Activated T-helper 1 cell treated with anti-CD3 and anti-CD28 coated beads, Interleukin-12 subunit alpha, Interleukin-12 subunit beta, Interleukin-2, Interleukin-4 antibody, amounts not matched to agents 30 ng/mL and 10 ng/mL and 1 ng/mL, durations not matched to agents 14 hours and 24 hours and 36 hours (primary cell): ENCODE measurements at regions not wholly inside any gene's neighbourhood (a gene's known extent, or its start where the extent isn't known, plus 50 kb on each side); places are given as distances from the start of the nearest gene placed in this dataset.

Experiments
- DNase-seq: peaks from one replicate; pipeline ENCODE4 v3.0.0; 2021; ENCODE audit warnings: low spot score
- H3K27ac Mint-ChIP-seq: one replicate; pipeline ENCODE4 v1.8.0; 2021; ENCODE audit warnings: mild to moderate bottlenecking, mixed read lengths
- H3K27me3 Mint-ChIP-seq: one replicate; pipeline ENCODE4 v1.8.0; 2022; ENCODE audit warnings: mild to moderate bottlenecking, moderate library complexity, mixed read lengths; ENCODE audit not compliant: insufficient read depth
- H3K36me3 Mint-ChIP-seq: one replicate; pipeline ENCODE4 v1.8.0; 2021; ENCODE audit warnings: low read depth, mixed read lengths
- H3K4me1 Mint-ChIP-seq: one replicate; pipeline ENCODE4 v1.8.0; 2021; ENCODE audit warnings: low read depth, mixed read lengths
- H3K4me3 Mint-ChIP-seq: one replicate; pipeline ENCODE4 v1.8.0; 2021; ENCODE audit warnings: mild to moderate bottlenecking, moderate library complexity, mixed read lengths
- H3K9me3 Mint-ChIP-seq: one replicate; pipeline ENCODE4 v1.8.0; 2021; ENCODE audit warnings: mixed read lengths
- intact Hi-C: fragments of 100-400 bp; cut with micrococcal nuclease; formaldehyde crosslinking; loops from one replicate; pipeline ENCODE4 v1.15.1; 2024

GRCh38 chr9:12516031-12516430 is 177.2 kb upstream of the TYRP1 start:
- no peak overlapping the region for H3K27ac Mint-ChIP-seq
- peaks cover 7% of the 10 kb centered on the region for H3K9me3 Mint-ChIP-seq
- H3K27me3 Mint-ChIP-seq = no peaks in the 10 kb centered on the region
- intact Hi-C loops = no loop called here
- DNase-seq = no peak
- H3K4me3 Mint-ChIP-seq = no peak overlapping the region
- H3K36me3 Mint-ChIP-seq = no peaks in the 10 kb centered on the region
- no peaks in the 10 kb centered on the region for H3K4me1 Mint-ChIP-seq

- no peaks in the 10 kb centered on the region for H3K27me3 Mint-ChIP-seq
- no peaks in the 10 kb centered on the region for H3K4me1 Mint-ChIP-seq
Observed at GRCh38 chr9:12516573-12516972, 176.6 kb upstream of the TYRP1 start.

GRCh38 chr9:12538842-12539579 is 154.2 kb upstream of the TYRP1 start:
- Mint-ChIP-seq H3K27me3 (no peaks in the 10 kb centered on the region), H3K27ac (no peak overlapping the region), H3K9me3 (peaks cover 5% of the 10 kb centered on the region), H3K4me1 (no peaks in the 10 kb centered on the region), H3K36me3 (no peaks in the 10 kb centered on the region), H3K4me3 (no peak overlapping the region)
- no peak for DNase-seq
- intact Hi-C loops = loop anchor here (10.0 kb wide), 1 partner anchor 46 kb away; no protein-coding TSS in a partner anchor

More at GRCh38 chr9:12516573-12516972, 176.6 kb upstream of the TYRP1 start:
- H3K36me3 Mint-ChIP-seq = no peaks in the 10 kb centered on the region
- H3K27ac Mint-ChIP-seq = no peak overlapping the region
- intact Hi-C loops = no loop called here
- H3K4me3 Mint-ChIP-seq = no peak overlapping the region
- H3K9me3 Mint-ChIP-seq = peaks cover 7% of the 10 kb centered on the region
- DNase-seq = no peak

- DNase-seq = no peak
- H3K36me3 Mint-ChIP-seq = no peaks in the 10 kb centered on the region
- intact Hi-C loops = loop anchor here (10.0 kb wide), 1 partner anchor 45 kb away; no protein-coding TSS in a partner anchor
- no peak overlapping the region for H3K4me3 Mint-ChIP-seq
- H3K4me1 Mint-ChIP-seq = no peaks in the 10 kb centered on the region
- H3K27ac Mint-ChIP-seq = no peak overlapping the region
- H3K9me3 Mint-ChIP-seq = peaks cover 7% of the 10 kb centered on the region
- H3K27me3 Mint-ChIP-seq = no peaks in the 10 kb centered on the region
Observed at GRCh38 chr9:12539580-12539975, 153.6 kb upstream of the TYRP1 start.

GRCh38 chr9:12544700-12545099 is 148.5 kb upstream of the TYRP1 start:
- H3K9me3 Mint-ChIP-seq = peaks cover 10% of the 10 kb centered on the region

GRCh38 chr9:12554636-12555035 is 138.5 kb upstream of the TYRP1 start:
- Mint-ChIP-seq H3K36me3 (no peaks in the 10 kb centered on the region), H3K4me1 (no peaks in the 10 kb centered on the region), H3K27me3 (no peaks in the 10 kb centered on the region), H3K9me3 (no peaks in the 10 kb centered on the region), H3K4me3 (no peak overlapping the region), H3K27ac (no peak overlapping the region)
- intact Hi-C loops = loop anchor here (10.0 kb wide), 1 partner anchor 50 kb away; no protein-coding TSS in a partner anchor
- no peak for DNase-seq

More at GRCh38 chr9:12544700-12545099, 148.5 kb upstream of the TYRP1 start:
- Mint-ChIP-seq H3K27ac (no peak overlapping the region), H3K27me3 (no peaks in the 10 kb centered on the region), H3K4me3 (no peak overlapping the region), H3K36me3 (no peaks in the 10 kb centered on the region), H3K4me1 (no peaks in the 10 kb centered on the region)
- DNase-seq = no peak
- intact Hi-C loops = no loop called here

GRCh38 chr9:12566404-12567090 is 126.6 kb upstream of the TYRP1 start:
- intact Hi-C loops = no loop called here
- Mint-ChIP-seq H3K36me3 (no peaks in the 10 kb centered on the region), H3K9me3 (peaks cover 12% of the 10 kb centered on the region), H3K4me3 (no peak overlapping the region), H3K27ac (no peak overlapping the region), H3K27me3 (no peaks in the 10 kb centered on the region), H3K4me1 (no peaks in the 10 kb centered on the region)
- no peak for DNase-seq

GRCh38 chr9:12584656-12585522 is 108.3 kb upstream of the TYRP1 start:
- Mint-ChIP-seq H3K27ac (no peak overlapping the region), H3K9me3 (peaks cover 17% of the 10 kb centered on the region), H3K36me3 (no peaks in the 10 kb centered on the region), H3K4me1 (no peaks in the 10 kb centered on the region), H3K4me3 (no peak overlapping the region), H3K27me3 (no peaks in the 10 kb centered on the region)
- no peak for DNase-seq
- intact Hi-C loops = loop anchor here (10.0 kb wide), 1 partner anchor 50 kb away; no protein-coding TSS in a partner anchor

- intact Hi-C loops = no loop called here
Observed at GRCh38 chr9:12595400-12595799, 97.8 kb upstream of the TYRP1 start.

GRCh38 chr9:12604164-12604821 is 88.9 kb upstream of the TYRP1 start:
- Mint-ChIP-seq H3K27me3 (no peaks in the 10 kb centered on the region), H3K36me3 (no peaks in the 10 kb centered on the region), H3K9me3 (peaks cover 7% of the 10 kb centered on the region), H3K27ac (no peak overlapping the region), H3K4me1 (no peaks in the 10 kb centered on the region), H3K4me3 (no peak overlapping the region)
- no peak for DNase-seq
- intact Hi-C loops = loop anchor here (10.0 kb wide), 1 partner anchor 49 kb away; no protein-coding TSS in a partner anchor

More at GRCh38 chr9:12595400-12595799, 97.8 kb upstream of the TYRP1 start:
- H3K4me1 Mint-ChIP-seq = no peaks in the 10 kb centered on the region
- no peak overlapping the region for H3K27ac Mint-ChIP-seq
- no peaks in the 10 kb centered on the region for H3K27me3 Mint-ChIP-seq
- no peak for DNase-seq
- H3K36me3 Mint-ChIP-seq = no peaks in the 10 kb centered on the region
- H3K4me3 Mint-ChIP-seq = no peak overlapping the region
- H3K9me3 Mint-ChIP-seq = peaks cover 3% of the 10 kb centered on the region

- intact Hi-C loops = no loop called here
Observed at GRCh38 chr9:12612211-12612770, 80.9 kb upstream of the TYRP1 start.

GRCh38 chr9:12613071-12613470 is 80.1 kb upstream of the TYRP1 start:
- Mint-ChIP-seq H3K9me3 (peaks cover 7% of the 10 kb centered on the region), H3K4me3 (no peak overlapping the region), H3K27me3 (no peaks in the 10 kb centered on the region), H3K36me3 (no peaks in the 10 kb centered on the region), H3K27ac (no peak overlapping the region), H3K4me1 (no peaks in the 10 kb centered on the region)
- intact Hi-C loops = no loop called here
- no peak for DNase-seq

More at GRCh38 chr9:12612211-12612770, 80.9 kb upstream of the TYRP1 start:
- no peak for DNase-seq
- H3K9me3 Mint-ChIP-seq = peaks cover 7% of the 10 kb centered on the region
- H3K4me1 Mint-ChIP-seq = no peaks in the 10 kb centered on the region
- no peak overlapping the region for H3K4me3 Mint-ChIP-seq
- H3K36me3 Mint-ChIP-seq = no peaks in the 10 kb centered on the region
- no peak overlapping the region for H3K27ac Mint-ChIP-seq
- no peaks in the 10 kb centered on the region for H3K27me3 Mint-ChIP-seq
